Left ventricle myocardium inferior (tissue), 1 donor: ENCODE measurements at regions not wholly inside any gene's neighbourhood (a gene's known extent, or its start where the extent isn't known, plus 50 kb on each side); places are given as distances from the start of the nearest gene placed in this dataset.
A peak's percentile ranks its signal among the peaks of the same experiment; 100 is the strongest.

Experiments
- DNase-seq: peaks from one replicate; pipeline ENCODE4 v3.0.0-alpha.2; 2020
- H3K27ac ChIP-seq: fragments of 200-600 bp; replicated peaks from 2 replicates; pipeline ENCODE4 v1.8.0; 2021
- H3K27me3 ChIP-seq: fragments of 200-600 bp; 2 replicates; pipeline ENCODE4 v1.8.0; 2021; ENCODE audit warnings: low read depth
- H3K36me3 ChIP-seq: fragments of 200-600 bp; 2 replicates; pipeline ENCODE4 v1.8.0; 2021
- H3K4me1 ChIP-seq: fragments of 200-600 bp; 2 replicates; pipeline ENCODE4 v1.8.0; 2021
- H3K4me3 ChIP-seq: fragments of 200-600 bp; 2 replicates; pipeline ENCODE4 v1.8.0; 2021; ENCODE audit warnings: mild to moderate bottlenecking, moderate library complexity
- H3K9me3 ChIP-seq: fragments of 200-600 bp; replicated peaks from 2 replicates; pipeline ENCODE4 v1.8.0; 2021
- CTCF ChIP-seq: fragments of 200-600 bp; IDR thresholded peaks from 2 replicates; pipeline ENCODE4 v1.8.0; 2021; ENCODE audit warnings: antibody characterized with exemption, mild to moderate bottlenecking, borderline replicate concordance
- intact Hi-C: fragments of 100-400 bp; cut with micrococcal nuclease; formaldehyde crosslinking; loops from one replicate; pipeline ENCODE4 v1.11.0; 2022
- donor health status: DM: no; HTN: yes; CAD: no; lungs with severe emphysema.

DNA sequence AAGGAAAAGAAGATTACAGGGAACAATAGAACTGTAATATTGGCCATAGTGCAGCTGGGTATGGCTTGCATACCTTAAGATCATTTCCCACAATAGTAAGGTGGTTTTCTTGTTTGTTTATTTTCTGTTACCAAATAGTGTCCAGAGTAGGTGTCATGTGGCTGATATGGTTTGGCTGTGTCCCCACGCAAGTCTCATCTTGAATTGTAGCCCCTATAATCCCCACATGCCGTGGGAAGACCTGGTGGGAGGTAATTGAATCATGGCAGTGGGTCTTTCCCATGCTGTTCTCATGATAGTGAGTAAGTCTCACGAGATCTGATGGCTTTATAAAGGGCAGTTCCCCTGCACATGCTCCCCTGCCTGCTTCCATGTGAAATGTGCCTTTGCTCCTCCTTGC, 190.1 kb downstream of the ICOS start:
- no peak overlapping the region for H3K27ac ChIP-seq
- no peak for TF ChIP-seq CTCF
- intact Hi-C loops: no loop called here
- DNase-seq: no peak
- H3K36me3 ChIP-seq: no peaks in the 10 kb centered on the region
- peaks cover 16% of the 10 kb centered on the region for H3K4me1 ChIP-seq
- no peaks in the 10 kb centered on the region for H3K27me3 ChIP-seq
- no peaks in the 10 kb centered on the region for H3K9me3 ChIP-seq
- no peak overlapping the region for H3K4me3 ChIP-seq

GRCh38 chr2:204127238-204127637, 190.7 kb downstream of the ICOS start:
- Histone ChIP-seq H3K27me3 (no peaks in the 10 kb centered on the region), H3K9me3 (no peaks in the 10 kb centered on the region), H3K36me3 (no peaks in the 10 kb centered on the region), H3K4me1 (peaks cover 16% of the 10 kb centered on the region), H3K27ac (no peak overlapping the region), H3K4me3 (no peak overlapping the region)
- intact Hi-C loops: no loop called here
- no peak for DNase-seq
- TF ChIP-seq CTCF: no peak

DNA sequence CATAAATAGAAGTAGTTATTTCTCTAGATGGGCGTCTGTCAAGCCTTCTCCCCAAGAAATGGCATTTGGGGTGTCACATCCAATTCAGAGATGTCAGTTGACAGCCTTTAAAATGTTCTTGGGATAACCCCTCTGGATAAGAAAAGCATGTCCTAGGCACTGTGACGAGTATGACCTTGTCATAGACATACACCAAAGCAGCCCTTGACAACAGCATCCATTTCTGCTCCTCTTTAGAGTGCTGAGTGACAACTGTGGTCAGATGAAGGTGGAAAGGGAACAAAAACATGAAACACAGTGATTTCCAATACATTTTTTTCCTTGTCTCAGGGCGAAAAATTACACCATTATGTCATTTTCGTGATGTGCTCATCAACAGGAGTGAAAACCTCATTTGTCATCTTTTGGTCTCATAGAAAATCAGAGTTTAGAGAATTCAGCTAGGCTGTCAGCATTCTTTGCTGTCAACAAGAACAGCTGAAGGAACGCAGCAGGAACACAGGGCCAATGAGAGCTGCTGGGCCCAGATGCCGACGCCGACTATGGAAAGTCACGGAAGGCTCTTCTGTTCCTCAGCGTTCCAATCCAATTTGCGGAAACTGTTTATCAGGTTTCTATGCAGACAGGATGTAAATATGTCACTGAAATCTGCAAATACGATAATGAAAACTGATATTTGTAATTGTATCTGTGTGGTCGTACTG, 193.2 kb downstream of the ICOS start:
- TF ChIP-seq CTCF: no peak
- no peaks in the 10 kb centered on the region for H3K9me3 ChIP-seq
- intact Hi-C loops: no loop called here
- no peaks in the 10 kb centered on the region for H3K36me3 ChIP-seq
- peaks cover 22% of the 10 kb centered on the region for H3K4me1 ChIP-seq
- H3K4me3 ChIP-seq: no peak overlapping the region
- peak overlapping the region; percentile 60 for H3K27ac ChIP-seq
- no peaks in the 10 kb centered on the region for H3K27me3 ChIP-seq
- DNase-seq: peak; percentile 61

- no peak for DNase-seq
- no peaks in the 10 kb centered on the region for H3K36me3 ChIP-seq
- H3K27ac ChIP-seq: no peak overlapping the region
- H3K4me3 ChIP-seq: no peak overlapping the region
- no peaks in the 10 kb centered on the region for H3K9me3 ChIP-seq
- no peak for TF ChIP-seq CTCF
- no peaks in the 10 kb centered on the region for H3K27me3 ChIP-seq
- H3K4me1 ChIP-seq: peaks cover 25% of the 10 kb centered on the region
- intact Hi-C loops: no loop called here
These were observed 195.1 kb downstream of the ICOS start for GRCh38 chr2:204131621-204132020.

GRCh38 chr2:204133476-204133875, 196.9 kb downstream of the ICOS start:
- Histone ChIP-seq H3K4me1 (peaks cover 25% of the 10 kb centered on the region), H3K4me3 (no peak overlapping the region), H3K27me3 (no peaks in the 10 kb centered on the region), H3K9me3 (no peaks in the 10 kb centered on the region), H3K27ac (no peak overlapping the region), H3K36me3 (no peaks in the 10 kb centered on the region)
- no peak for TF ChIP-seq CTCF
- intact Hi-C loops: no loop called here
- no peak for DNase-seq
